Panc1 (cell line): ENCODE measurements at regions not wholly inside any gene's neighbourhood (a gene's known extent, or its start where the extent isn't known, plus 50 kb on each side); places are given as distances from the start of the nearest gene placed in this dataset.

Source experiments
- POLR2AphosphoS5 ChIP-seq: IDR thresholded peaks from 2 replicates; pipeline ENCODE4 v1.6.1; 2012; ENCODE audit warnings: mild to moderate bottlenecking, low read depth, low read length, moderate library complexity
- TF ChIP-seq, protein P1 (sequence below), 2 experiments: IDR thresholded peaks; 2 replicates each; pipeline ENCODE4 v1.6.1; 2011 to 2012; ENCODE audit warnings: low read depth in 2 of 2, control low read depth in 1 of 2, low read length in 1 of 2, mild to moderate bottlenecking in 1 of 2, moderate library complexity in 1 of 2; ENCODE audit not compliant: insufficient read depth in 1 of 2
- TF ChIP-seq, protein P2 (sequence below): fragments of 450-650 bp; IDR thresholded peaks from 2 replicates; pipeline ENCODE4 v1.5.1; 2017; ENCODE audit warnings: mild to moderate bottlenecking

DNA sequence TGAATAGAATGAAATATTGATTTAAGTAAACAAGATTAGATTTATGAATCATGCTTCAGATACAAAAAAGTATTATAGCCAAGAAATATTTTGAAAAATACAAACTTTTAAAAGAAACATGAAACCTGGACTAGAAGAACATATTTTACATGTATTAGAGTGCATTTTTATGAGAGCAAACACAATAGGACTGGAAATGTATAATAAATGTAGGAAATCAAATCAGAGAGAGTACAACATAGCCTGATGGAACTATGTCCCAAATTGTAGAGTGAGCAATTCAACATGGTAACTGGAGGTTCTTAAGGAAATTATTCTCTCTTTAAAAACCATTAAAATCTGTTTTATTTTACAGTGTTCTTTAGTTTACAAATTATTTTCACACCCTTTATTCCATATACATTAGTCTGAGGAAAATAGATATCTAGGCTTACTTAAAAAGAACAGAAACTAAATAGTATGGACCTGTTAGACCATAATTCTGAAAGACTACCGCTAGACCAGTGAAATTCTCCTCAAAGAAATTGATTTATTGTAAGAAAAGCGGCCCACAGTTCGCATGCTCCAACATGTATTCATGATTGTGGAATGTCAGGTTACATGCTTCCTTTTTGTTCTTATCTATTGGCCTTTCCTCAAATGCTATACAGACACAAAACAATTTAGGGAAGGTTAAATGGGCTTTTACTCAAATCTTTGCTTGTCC lies 1526.5 kb upstream of the SLC10A2 start:
- TF ChIP-seq, protein P1, sequence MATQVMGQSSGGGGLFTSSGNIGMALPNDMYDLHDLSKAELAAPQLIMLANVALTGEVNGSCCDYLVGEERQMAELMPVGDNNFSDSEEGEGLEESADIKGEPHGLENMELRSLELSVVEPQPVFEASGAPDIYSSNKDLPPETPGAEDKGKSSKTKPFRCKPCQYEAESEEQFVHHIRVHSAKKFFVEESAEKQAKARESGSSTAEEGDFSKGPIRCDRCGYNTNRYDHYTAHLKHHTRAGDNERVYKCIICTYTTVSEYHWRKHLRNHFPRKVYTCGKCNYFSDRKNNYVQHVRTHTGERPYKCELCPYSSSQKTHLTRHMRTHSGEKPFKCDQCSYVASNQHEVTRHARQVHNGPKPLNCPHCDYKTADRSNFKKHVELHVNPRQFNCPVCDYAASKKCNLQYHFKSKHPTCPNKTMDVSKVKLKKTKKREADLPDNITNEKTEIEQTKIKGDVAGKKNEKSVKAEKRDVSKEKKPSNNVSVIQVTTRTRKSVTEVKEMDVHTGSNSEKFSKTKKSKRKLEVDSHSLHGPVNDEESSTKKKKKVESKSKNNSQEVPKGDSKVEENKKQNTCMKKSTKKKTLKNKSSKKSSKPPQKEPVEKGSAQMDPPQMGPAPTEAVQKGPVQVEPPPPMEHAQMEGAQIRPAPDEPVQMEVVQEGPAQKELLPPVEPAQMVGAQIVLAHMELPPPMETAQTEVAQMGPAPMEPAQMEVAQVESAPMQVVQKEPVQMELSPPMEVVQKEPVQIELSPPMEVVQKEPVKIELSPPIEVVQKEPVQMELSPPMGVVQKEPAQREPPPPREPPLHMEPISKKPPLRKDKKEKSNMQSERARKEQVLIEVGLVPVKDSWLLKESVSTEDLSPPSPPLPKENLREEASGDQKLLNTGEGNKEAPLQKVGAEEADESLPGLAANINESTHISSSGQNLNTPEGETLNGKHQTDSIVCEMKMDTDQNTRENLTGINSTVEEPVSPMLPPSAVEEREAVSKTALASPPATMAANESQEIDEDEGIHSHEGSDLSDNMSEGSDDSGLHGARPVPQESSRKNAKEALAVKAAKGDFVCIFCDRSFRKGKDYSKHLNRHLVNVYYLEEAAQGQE (IDR thresholded peaks at IDR 0.05; ENCODE audit: insufficient read depth in 1 of 2, low read depth in 2 of 2, low read length in 1 of 2): no peak
- TF ChIP-seq POLR2AphosphoS5: no peak
- TF ChIP-seq, protein P2, sequence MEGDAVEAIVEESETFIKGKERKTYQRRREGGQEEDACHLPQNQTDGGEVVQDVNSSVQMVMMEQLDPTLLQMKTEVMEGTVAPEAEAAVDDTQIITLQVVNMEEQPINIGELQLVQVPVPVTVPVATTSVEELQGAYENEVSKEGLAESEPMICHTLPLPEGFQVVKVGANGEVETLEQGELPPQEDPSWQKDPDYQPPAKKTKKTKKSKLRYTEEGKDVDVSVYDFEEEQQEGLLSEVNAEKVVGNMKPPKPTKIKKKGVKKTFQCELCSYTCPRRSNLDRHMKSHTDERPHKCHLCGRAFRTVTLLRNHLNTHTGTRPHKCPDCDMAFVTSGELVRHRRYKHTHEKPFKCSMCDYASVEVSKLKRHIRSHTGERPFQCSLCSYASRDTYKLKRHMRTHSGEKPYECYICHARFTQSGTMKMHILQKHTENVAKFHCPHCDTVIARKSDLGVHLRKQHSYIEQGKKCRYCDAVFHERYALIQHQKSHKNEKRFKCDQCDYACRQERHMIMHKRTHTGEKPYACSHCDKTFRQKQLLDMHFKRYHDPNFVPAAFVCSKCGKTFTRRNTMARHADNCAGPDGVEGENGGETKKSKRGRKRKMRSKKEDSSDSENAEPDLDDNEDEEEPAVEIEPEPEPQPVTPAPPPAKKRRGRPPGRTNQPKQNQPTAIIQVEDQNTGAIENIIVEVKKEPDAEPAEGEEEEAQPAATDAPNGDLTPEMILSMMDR: no peak
